DMS 273 (cell line): ENCODE measurements at regions not wholly inside any gene's neighbourhood (a gene's known extent, or its start where the extent isn't known, plus 50 kb on each side); places are given as distances from the start of the nearest gene placed in this dataset.
A peak's percentile ranks its signal among the peaks of the same experiment; 100 is the strongest.
"Not testable (repeated sequence)": the region's sequence is repeated elsewhere in the genome, so short reads cannot be mapped to it uniquely, and the experiment has no call there.

Experiments used
- DNase-seq: peaks from one replicate; lab custom pipeline; 2025; ENCODE audit not compliant: unreplicated experiment; lab: John Stamatoyannopoulos, UW

GRCh38 chr3:87796137-87796842 is 262.5 kb downstream of the CGGBP1 start:
- DNase-seq = no peak

GRCh38 chr3:87795701-87796100 is 263.1 kb downstream of the CGGBP1 start:
- DNase-seq = no peak

- DNase-seq = peak; percentile 17
Observed at GRCh38 chr3:87793337-87793877, 265.4 kb downstream of the CGGBP1 start.

GRCh38 chr3:87792534-87793336 is 266.1 kb downstream of the CGGBP1 start, which contains the start of gene HTR1F:
Gene HTR1F (plus strand): TSS chr3:87792706.
- peak; percentile 17 for DNase-seq

GRCh38 chr3:87792198-87792533 is 266.6 kb downstream of the CGGBP1 start:
- DNase-seq = no peak

GRCh38 chr3:87791248-87792027 is 267.4 kb downstream of the CGGBP1 start:
- no peak for DNase-seq

GRCh38 chr3:87789049-87789448 is 269.8 kb downstream of the CGGBP1 start:
- DNase-seq = not testable (repeated sequence)

GRCh38 chr3:87788516-87788915 is 270.3 kb downstream of the CGGBP1 start:
- DNase-seq = no peak

- DNase-seq = no peak
Observed at GRCh38 chr3:87780811-87781210, 278.0 kb downstream of the CGGBP1 start.

GRCh38 chr3:87778876-87779275 is 279.9 kb downstream of the CGGBP1 start:
- DNase-seq = no peak

GRCh38 chr3:87771337-87772192 is 287.2 kb downstream of the CGGBP1 start:
- peak; percentile 15 for DNase-seq

- DNase-seq = no peak
Observed at GRCh38 chr3:87766721-87767120, 292.1 kb downstream of the CGGBP1 start.

GRCh38 chr3:87765256-87765655 is 293.5 kb downstream of the CGGBP1 start:
- DNase-seq = no peak

- DNase-seq = no peak
Observed at GRCh38 chr3:87761795-87762194, 297.0 kb downstream of the CGGBP1 start.

- DNase-seq = no peak
Observed at GRCh38 chr3:87761341-87761740, 297.5 kb downstream of the CGGBP1 start.

- DNase-seq = no peak
Observed at GRCh38 chr3:87756616-87757015, 302.2 kb downstream of the CGGBP1 start.

GRCh38 chr3:87755852-87756251 is 303.0 kb downstream of the CGGBP1 start:
- DNase-seq = no peak

- DNase-seq = no peak
Observed at GRCh38 chr3:87742250-87742649, 316.6 kb downstream of the CGGBP1 start.

- DNase-seq = not testable (repeated sequence)
Observed at GRCh38 chr3:87740894-87741293, 317.9 kb downstream of the CGGBP1 start.

- not testable (repeated sequence) for DNase-seq
Observed at GRCh38 chr3:87737817-87738216, 321.0 kb downstream of the CGGBP1 start.
